ENCODE measurements at regions not wholly inside any gene's neighbourhood (a gene's known extent, or its start where the extent isn't known, plus 50 kb on each side); places are given as distances from the start of the nearest gene placed in this dataset.
"Not testable (repeated sequence)": the region's sequence is repeated elsewhere in the genome, so short reads cannot be mapped to it uniquely, and the experiment has no call there.

GRCh38 chr1:29621826-29622435 is 385.6 kb downstream of the PTPRU start:
- no peak for DNase-seq

- DNase-seq: no peak
These were observed 384.3 kb downstream of the PTPRU start for GRCh38 chr1:29620631-29621030.

- no peak for DNase-seq
These were observed 370.9 kb downstream of the PTPRU start for GRCh38 chr1:29607236-29607635.

- DNase-seq: not testable (repeated sequence)
These were observed 368.5 kb downstream of the PTPRU start for GRCh38 chr1:29604796-29605195.

GRCh38 chr1:29603622-29604021 is 367.3 kb downstream of the PTPRU start:
- DNase-seq: no peak

- DNase-seq: no peak
These were observed 365.9 kb downstream of the PTPRU start for GRCh38 chr1:29602203-29602602.

- no peak for DNase-seq
These were observed 364.7 kb downstream of the PTPRU start for GRCh38 chr1:29601021-29601420.

GRCh38 chr1:29599826-29600225 is 363.5 kb downstream of the PTPRU start:
- DNase-seq: no peak

- DNase-seq: no peak
These were observed 362.7 kb downstream of the PTPRU start for GRCh38 chr1:29599071-29599470.

GRCh38 chr1:29597861-29598260 is 361.5 kb downstream of the PTPRU start:
- DNase-seq: no peak

- no peak for DNase-seq
These were observed 357.5 kb downstream of the PTPRU start for GRCh38 chr1:29593601-29594382.

GRCh38 chr1:29592731-29593130 is 356.4 kb downstream of the PTPRU start:
- no peak for DNase-seq

- DNase-seq: no peak
These were observed 355.9 kb downstream of the PTPRU start for GRCh38 chr1:29592261-29592615.

- DNase-seq: no peak
These were observed 355.4 kb downstream of the PTPRU start for GRCh38 chr1:29591601-29592260.

GRCh38 chr1:29590583-29591565 is 354.6 kb downstream of the PTPRU start:
- no peak for DNase-seq

- DNase-seq: not testable (repeated sequence)
These were observed 353.4 kb downstream of the PTPRU start for GRCh38 chr1:29589716-29590115.

GRCh38 chr1:29586991-29587745 is 350.8 kb downstream of the PTPRU start:
- DNase-seq: no peak

- no peak for DNase-seq
These were observed 349.9 kb downstream of the PTPRU start for GRCh38 chr1:29586215-29586614.

GRCh38 chr1:29585656-29586055 is 349.3 kb downstream of the PTPRU start:
- DNase-seq: no peak

GRCh38 chr1:29585201-29585600 is 348.9 kb downstream of the PTPRU start:
- no peak for DNase-seq

GRCh38 chr1:29584776-29585175 is 348.5 kb downstream of the PTPRU start:
- no peak for DNase-seq

- no peak for DNase-seq
These were observed 348.0 kb downstream of the PTPRU start for GRCh38 chr1:29584362-29584761.

All from NCI-H510A treated with DMSO at 0.1 percent for 48 hours (cell line).